RWPE2 (cell line): ENCODE measurements at regions not wholly inside any gene's neighbourhood (a gene's known extent, or its start where the extent isn't known, plus 50 kb on each side); places are given as distances from the start of the nearest gene placed in this dataset.
"Not testable (repeated sequence)": the region's sequence is repeated elsewhere in the genome, so short reads cannot be mapped to it uniquely, and the experiment has no call there.

Source experiments
- ATAC-seq: fragments of 200-7000 bp; cut with Tn5 transposase; 3 replicates; pipeline ENCODE4 v1.9.1; 2021; ENCODE audit warnings: low read depth
- DNase-seq: peaks from one replicate; pipeline ENCODE4 v3.0.0-alpha.2; 2020; ENCODE audit warnings: low spot score
- H3K27ac ChIP-seq: fragments of 450-650 bp; 2 replicates; pipeline ENCODE4 v1.5.1; 2017; ENCODE audit warnings: mild to moderate bottlenecking; ENCODE audit not compliant: poor library complexity, severe bottlenecking
- H3K27me3 ChIP-seq: fragments of 250-450 bp; sonication (Bioruptor Pico); 2 replicates; pipeline ENCODE4 v1.5.1; 2021; ENCODE audit warnings: mild to moderate bottlenecking, moderate library complexity; ENCODE audit not compliant: insufficient read depth, poor library complexity, severe bottlenecking
- H3K36me3 ChIP-seq: fragments of 250-450 bp; sonication (Bioruptor Pico); 2 replicates; pipeline ENCODE4 v1.5.1; 2020; ENCODE audit warnings: low read depth, mild to moderate bottlenecking, moderate library complexity
- H3K4me1 ChIP-seq: fragments of 250-450 bp; sonication (Bioruptor Pico); 2 replicates; pipeline ENCODE4 v1.5.1; 2021; ENCODE audit warnings: mild to moderate bottlenecking, moderate library complexity; ENCODE audit not compliant: insufficient read depth, poor library complexity, severe bottlenecking
- H3K4me3 ChIP-seq: fragments of 250-450 bp; sonication (Bioruptor Pico); 2 replicates; pipeline ENCODE4 v1.5.1; 2021; ENCODE audit warnings: mild to moderate bottlenecking, moderate library complexity; ENCODE audit not compliant: severe bottlenecking
- H3K9me3 ChIP-seq: fragments of 250-450 bp; sonication (Bioruptor Pico); 2 replicates; pipeline ENCODE4 v1.5.1; 2021; ENCODE audit warnings: mild to moderate bottlenecking, moderate library complexity; ENCODE audit not compliant: severe bottlenecking
- CTCF ChIP-seq: fragments of 450-650 bp; IDR thresholded peaks from one replicate; pipeline ENCODE4 v1.5.1; 2017; ENCODE audit warnings: mild to moderate bottlenecking, moderate library complexity; ENCODE audit not compliant: poor library complexity, severe bottlenecking

- not testable (repeated sequence) for ATAC-seq, DNase-seq, H3K27ac ChIP-seq, H3K27me3 ChIP-seq, H3K36me3 ChIP-seq, H3K9me3 ChIP-seq, H3K4me1 ChIP-seq, H3K4me3 ChIP-seq
Observed at GRCh38 chr1:120952871-120953265, 63.3 kb downstream of the PPIAL4A start.

GRCh38 chr1:120954736-120955135 lies 65.2 kb downstream of the PPIAL4A start:
- H3K27me3 ChIP-seq = no peaks in the 10 kb centered on the region
- no peaks in the 10 kb centered on the region for H3K36me3 ChIP-seq
- H3K27ac ChIP-seq = no peak overlapping the region
- ATAC-seq (no peak), DNase-seq (no peak)
- no peak overlapping the region for H3K4me3 ChIP-seq
- no peak for TF ChIP-seq CTCF
- no peaks in the 10 kb centered on the region for H3K9me3 ChIP-seq
- H3K4me1 ChIP-seq = no peaks in the 10 kb centered on the region

GRCh38 chr1:120955961-120956360 lies 66.4 kb downstream of the PPIAL4A start:
- not testable (repeated sequence) for H3K27ac ChIP-seq, H3K4me3 ChIP-seq, H3K36me3 ChIP-seq, ATAC-seq, DNase-seq, H3K9me3 ChIP-seq, H3K27me3 ChIP-seq, H3K4me1 ChIP-seq

- H3K27ac ChIP-seq, H3K4me3 ChIP-seq, H3K9me3 ChIP-seq, H3K4me1 ChIP-seq, H3K36me3 ChIP-seq, ATAC-seq, H3K27me3 ChIP-seq, DNase-seq: not testable (repeated sequence)
Observed at GRCh38 chr1:120966018-120966417, 76.4 kb downstream of the PPIAL4A start.

- peak; percentile 96 for ATAC-seq
- H3K4me1 ChIP-seq, H3K27me3 ChIP-seq, H3K4me3 ChIP-seq, H3K36me3 ChIP-seq, DNase-seq, H3K27ac ChIP-seq, H3K9me3 ChIP-seq: not testable (repeated sequence)
Observed at GRCh38 chr1:120972863-120973262, 83.3 kb downstream of the PPIAL4A start.

GRCh38 chr1:120973836-120974235 lies 84.3 kb downstream of the PPIAL4A start:
- H3K36me3 ChIP-seq, H3K27ac ChIP-seq, H3K9me3 ChIP-seq, DNase-seq, ATAC-seq, H3K4me3 ChIP-seq, H3K27me3 ChIP-seq, H3K4me1 ChIP-seq: not testable (repeated sequence)

- H3K36me3 ChIP-seq, H3K27me3 ChIP-seq, H3K27ac ChIP-seq, H3K4me3 ChIP-seq, H3K9me3 ChIP-seq, DNase-seq, ATAC-seq, H3K4me1 ChIP-seq: not testable (repeated sequence)
Observed at GRCh38 chr1:120977279-120977678, 87.7 kb downstream of the PPIAL4A start.

GRCh38 chr1:120981489-120982094 lies 92.0 kb downstream of the PPIAL4A start:
- H3K36me3 ChIP-seq, DNase-seq, H3K4me1 ChIP-seq, H3K27me3 ChIP-seq, ATAC-seq, H3K27ac ChIP-seq, H3K9me3 ChIP-seq, H3K4me3 ChIP-seq: not testable (repeated sequence)

- not testable (repeated sequence) for DNase-seq, H3K27ac ChIP-seq, ATAC-seq, H3K4me3 ChIP-seq, H3K4me1 ChIP-seq, H3K27me3 ChIP-seq, H3K36me3 ChIP-seq, H3K9me3 ChIP-seq
Observed at GRCh38 chr1:120994614-120995013, 105.0 kb downstream of the PPIAL4A start.

GRCh38 chr1:120995025-120995424 lies 105.5 kb downstream of the PPIAL4A start:
- not testable (repeated sequence) for H3K4me1 ChIP-seq, H3K4me3 ChIP-seq, DNase-seq, H3K9me3 ChIP-seq, H3K27ac ChIP-seq, H3K36me3 ChIP-seq, H3K27me3 ChIP-seq
- ATAC-seq = peak; percentile 88

- not testable (repeated sequence) for H3K27ac ChIP-seq, H3K27me3 ChIP-seq, H3K4me3 ChIP-seq, H3K36me3 ChIP-seq, ATAC-seq, H3K4me1 ChIP-seq, DNase-seq, H3K9me3 ChIP-seq
Observed at GRCh38 chr1:121001090-121001726, 111.6 kb downstream of the PPIAL4A start.
